ENCODE measurements at regions not wholly inside any gene's neighbourhood (a gene's known extent, or its start where the extent isn't known, plus 50 kb on each side); places are given as distances from the start of the nearest gene placed in this dataset.

DNA sequence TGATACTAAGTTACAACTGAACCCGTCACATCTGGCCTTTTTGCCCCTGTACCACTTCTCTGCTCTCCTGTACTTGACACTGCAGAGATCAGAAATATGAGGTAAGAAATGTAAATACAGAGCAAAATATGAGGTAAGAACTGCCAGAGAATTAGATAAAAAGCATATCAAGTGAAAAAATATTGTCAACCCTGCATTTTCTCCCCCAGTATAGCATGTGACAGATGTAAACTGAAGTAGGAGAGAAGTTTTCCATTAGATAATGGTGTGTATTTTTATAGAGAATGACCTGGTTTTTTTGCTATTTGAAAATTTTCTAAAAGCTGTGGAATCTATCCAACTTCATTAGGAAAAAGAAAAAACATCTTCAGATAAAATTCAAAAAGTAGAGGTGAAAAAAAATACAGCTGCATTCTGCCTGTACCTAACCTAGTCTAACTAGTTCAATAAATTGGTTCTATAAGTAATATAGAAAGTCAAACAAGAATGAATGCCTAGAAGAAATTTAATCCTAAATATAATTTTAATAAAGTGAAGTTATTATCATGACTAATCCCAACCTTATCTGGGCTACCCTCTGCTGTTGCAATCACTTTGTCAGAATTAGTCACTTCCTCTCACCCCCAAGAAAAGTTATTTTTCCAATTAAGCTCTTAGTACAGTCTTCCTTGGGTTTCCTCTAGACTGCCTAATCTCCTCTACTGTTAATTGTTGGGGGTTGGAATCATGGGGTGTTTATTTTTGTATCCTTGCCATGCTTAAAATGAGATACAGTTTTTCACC is 210.0 kb downstream of the RASSF9 start (continued):
- TF ChIP-seq, protein P1, sequence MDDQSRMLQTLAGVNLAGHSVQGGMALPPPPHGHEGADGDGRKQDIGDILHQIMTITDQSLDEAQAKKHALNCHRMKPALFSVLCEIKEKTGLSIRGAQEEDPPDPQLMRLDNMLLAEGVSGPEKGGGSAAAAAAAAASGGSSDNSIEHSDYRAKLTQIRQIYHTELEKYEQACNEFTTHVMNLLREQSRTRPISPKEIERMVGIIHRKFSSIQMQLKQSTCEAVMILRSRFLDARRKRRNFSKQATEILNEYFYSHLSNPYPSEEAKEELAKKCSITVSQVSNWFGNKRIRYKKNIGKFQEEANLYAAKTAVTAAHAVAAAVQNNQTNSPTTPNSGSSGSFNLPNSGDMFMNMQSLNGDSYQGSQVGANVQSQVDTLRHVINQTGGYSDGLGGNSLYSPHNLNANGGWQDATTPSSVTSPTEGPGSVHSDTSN (IDR thresholded peaks at IDR 0.05): peak; percentile 69
- peak; percentile 87 for TF ChIP-seq JUND (IDR thresholded peaks at IDR 0.05)
- TF ChIP-seq MXI1 (IDR thresholded peaks at IDR 0.05; ENCODE audit: low read depth, low read length): no peak
- no peak for TF ChIP-seq SMC3 (IDR thresholded peaks at IDR 0.05; ENCODE audit: low read depth, low read length)
- no peak for TF ChIP-seq NRF1 (IDR thresholded peaks at IDR 0.05; ENCODE audit: low read depth, low read length)
- TF ChIP-seq POLR2AphosphoS5 (IDR thresholded peaks at IDR 0.05; ENCODE audit: low read depth, low read length): peak; percentile 58; the same call in 1 of the 2 replicates
- TF ChIP-seq EZH2phosphoT487 (IDR thresholded peaks at IDR 0.05; ENCODE audit: borderline replicate concordance, low read depth): no peak
- TF ChIP-seq FOXM1 (IDR thresholded peaks at IDR 0.05; ENCODE audit: low read depth): peak; percentile 83; the same call in 1 of the 2 replicates
- peak; percentile 77; the same call in 1 of the 2 replicates for TF ChIP-seq RXRA (IDR thresholded peaks at IDR 0.05; ENCODE audit: borderline replicate concordance, low read depth)
- peak; percentile 34; the same call in 1 of the 2 replicates for TF ChIP-seq ZBTB33 (IDR thresholded peaks at IDR 0.05; ENCODE audit: borderline replicate concordance, low read depth)
- no peak for TF ChIP-seq GABPA (IDR thresholded peaks at IDR 0.05; ENCODE audit: low read depth)
- TF ChIP-seq TEAD4 (IDR thresholded peaks at IDR 0.05; ENCODE audit: borderline replicate concordance, insufficient read depth): 0 out of 2 replicates have a peak, but pooled peaks have one; percentile 38
- peak; percentile 9; the same call in 1 of the 2 replicates for TF ChIP-seq MEF2A (IDR thresholded peaks at IDR 0.05; ENCODE audit: borderline replicate concordance, low read depth)
- no peak for TF ChIP-seq USF1 (IDR thresholded peaks at IDR 0.05; ENCODE audit: borderline replicate concordance, low read depth)
- TF ChIP-seq, protein P2, sequence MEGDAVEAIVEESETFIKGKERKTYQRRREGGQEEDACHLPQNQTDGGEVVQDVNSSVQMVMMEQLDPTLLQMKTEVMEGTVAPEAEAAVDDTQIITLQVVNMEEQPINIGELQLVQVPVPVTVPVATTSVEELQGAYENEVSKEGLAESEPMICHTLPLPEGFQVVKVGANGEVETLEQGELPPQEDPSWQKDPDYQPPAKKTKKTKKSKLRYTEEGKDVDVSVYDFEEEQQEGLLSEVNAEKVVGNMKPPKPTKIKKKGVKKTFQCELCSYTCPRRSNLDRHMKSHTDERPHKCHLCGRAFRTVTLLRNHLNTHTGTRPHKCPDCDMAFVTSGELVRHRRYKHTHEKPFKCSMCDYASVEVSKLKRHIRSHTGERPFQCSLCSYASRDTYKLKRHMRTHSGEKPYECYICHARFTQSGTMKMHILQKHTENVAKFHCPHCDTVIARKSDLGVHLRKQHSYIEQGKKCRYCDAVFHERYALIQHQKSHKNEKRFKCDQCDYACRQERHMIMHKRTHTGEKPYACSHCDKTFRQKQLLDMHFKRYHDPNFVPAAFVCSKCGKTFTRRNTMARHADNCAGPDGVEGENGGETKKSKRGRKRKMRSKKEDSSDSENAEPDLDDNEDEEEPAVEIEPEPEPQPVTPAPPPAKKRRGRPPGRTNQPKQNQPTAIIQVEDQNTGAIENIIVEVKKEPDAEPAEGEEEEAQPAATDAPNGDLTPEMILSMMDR (IDR thresholded peaks at IDR 0.05): no peak
- no peak for TF ChIP-seq FOXJ3 (CRISPR knock-in tag; IDR thresholded peaks at IDR 0.05)
- peak; percentile 88 for TF ChIP-seq FOSL2 (IDR thresholded peaks at IDR 0.05; ENCODE audit: borderline replicate concordance, low read depth)
- peak; percentile 85 for TF ChIP-seq TCF12 (IDR thresholded peaks at IDR 0.05)
- no peak for TF ChIP-seq ELF1 (IDR thresholded peaks at IDR 0.05)
- no peak for TF ChIP-seq RFX5 (IDR thresholded peaks at IDR 0.05; ENCODE audit: low read length)
